GM12878 (cell line): ENCODE measurements at regions not wholly inside any gene's neighbourhood (a gene's known extent, or its start where the extent isn't known, plus 50 kb on each side); places are given as distances from the start of the nearest gene placed in this dataset.

Experiments
- HDGF ChIP-seq: fragments of 450-650 bp; IDR thresholded peaks from 2 replicates; pipeline ENCODE4 v1.6.1; 2016; ENCODE audit warnings: antibody characterized with exemption
- NFXL1 ChIP-seq: fragments of 450-650 bp; IDR thresholded peaks from 2 replicates; pipeline ENCODE4 v1.6.1; 2017; ENCODE audit warnings: antibody characterized with exemption, mild to moderate bottlenecking, borderline replicate concordance
- TF ChIP-seq, protein P1 (sequence below): IDR thresholded peaks from 2 replicates; pipeline ENCODE4 v1.6.1; 2012; ENCODE audit warnings: low read depth, low read length, improper control_type of control experiment

DNA sequence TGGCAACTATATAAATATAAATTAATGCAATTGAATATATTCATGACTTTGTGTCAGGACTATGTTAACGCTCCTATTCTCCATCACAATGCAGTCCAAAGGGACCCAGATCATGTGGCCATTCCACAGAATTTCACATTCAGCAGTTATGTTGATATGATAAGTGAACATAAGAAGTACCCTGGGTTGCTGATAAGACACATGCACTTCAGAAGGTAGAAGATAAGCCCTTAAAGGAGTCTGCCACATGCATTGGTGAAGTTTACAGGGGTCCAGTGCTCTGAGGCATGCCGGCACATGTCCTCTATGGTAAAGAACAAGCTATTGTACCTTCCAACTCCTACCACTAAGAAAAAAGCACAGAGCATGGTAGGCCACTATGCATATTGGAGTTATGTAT, 76.4 kb downstream of the PHAX start:
- TF ChIP-seq NFXL1 = no peak
- TF ChIP-seq, protein P1, sequence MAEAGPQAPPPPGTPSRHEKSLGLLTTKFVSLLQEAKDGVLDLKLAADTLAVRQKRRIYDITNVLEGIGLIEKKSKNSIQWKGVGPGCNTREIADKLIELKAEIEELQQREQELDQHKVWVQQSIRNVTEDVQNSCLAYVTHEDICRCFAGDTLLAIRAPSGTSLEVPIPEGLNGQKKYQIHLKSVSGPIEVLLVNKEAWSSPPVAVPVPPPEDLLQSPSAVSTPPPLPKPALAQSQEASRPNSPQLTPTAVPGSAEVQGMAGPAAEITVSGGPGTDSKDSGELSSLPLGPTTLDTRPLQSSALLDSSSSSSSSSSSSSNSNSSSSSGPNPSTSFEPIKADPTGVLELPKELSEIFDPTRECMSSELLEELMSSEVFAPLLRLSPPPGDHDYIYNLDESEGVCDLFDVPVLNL = no peak
- TF ChIP-seq HDGF = no peak
